Endothelial cell of umbilical vein (primary cell): ENCODE measurements at regions not wholly inside any gene's neighbourhood (a gene's known extent, or its start where the extent isn't known, plus 50 kb on each side); places are given as distances from the start of the nearest gene placed in this dataset.
"Not testable (repeated sequence)": the region's sequence is repeated elsewhere in the genome, so short reads cannot be mapped to it uniquely, and the experiment has no call there.

Experiments used
- EZH2 ChIP-seq: IDR thresholded peaks from 2 replicates; pipeline ENCODE4 v1.6.1; 2012; ENCODE audit warnings: borderline replicate concordance, low read depth, mild to moderate bottlenecking, moderate library complexity, low read length, inconsistent platforms; ENCODE audit not compliant: severe bottlenecking
- FOS ChIP-seq: IDR thresholded peaks from 2 replicates; pipeline ENCODE4 v1.6.1; 2011; ENCODE audit warnings: mild to moderate bottlenecking, low read length, moderate library complexity, borderline replicate concordance; ENCODE audit not compliant: insufficient read depth
- GATA2 ChIP-seq: IDR thresholded peaks from 2 replicates; pipeline ENCODE4 v1.7.0; 2011; ENCODE audit warnings: low read depth, mild to moderate bottlenecking, moderate library complexity, mixed read lengths, low read length; ENCODE audit not compliant: insufficient read length, insufficient read depth
- JUN ChIP-seq: IDR thresholded peaks from 2 replicates; pipeline ENCODE4 v1.6.1; 2011; ENCODE audit warnings: borderline replicate concordance, low read depth; ENCODE audit not compliant: insufficient read length, insufficient read depth
- MYC ChIP-seq: IDR thresholded peaks from one replicate; pipeline ENCODE4 v1.6.1; 2011; ENCODE audit warnings: mild to moderate bottlenecking, low read depth, low read length
- POLR2A ChIP-seq: IDR thresholded peaks from 2 replicates; pipeline ENCODE4 v1.6.1; 2012; ENCODE audit warnings: low read depth, mild to moderate bottlenecking, control low read depth, low read length
- POLR2AphosphoS5 ChIP-seq: IDR thresholded peaks from 2 replicates; pipeline ENCODE4 v1.6.1; 2012; ENCODE audit warnings: low read depth, mild to moderate bottlenecking, control low read depth, low read length, moderate library complexity; ENCODE audit not compliant: insufficient read depth
- TF ChIP-seq, protein P1 (sequence below), 2 donors: IDR thresholded peaks; 1 replicate in 1 of 2; 2 replicates in 1 of 2; pipeline ENCODE4 v1.5.1; 2011; ENCODE audit warnings: low read length in 2 of 2, mild to moderate bottlenecking in 2 of 2, moderate library complexity in 2 of 2, control low read depth in 1 of 2, inconsistent platforms in 1 of 2, low read depth in 1 of 2; ENCODE audit not compliant: insufficient read depth in 1 of 2; ENCODE audit errors: extremely low read depth in 1 of 2
- TF ChIP-seq, protein P2 (sequence below): IDR thresholded peaks from 2 replicates; pipeline ENCODE4 v1.6.1; 2011; ENCODE audit not compliant: insufficient read depth, insufficient read length

DNA sequence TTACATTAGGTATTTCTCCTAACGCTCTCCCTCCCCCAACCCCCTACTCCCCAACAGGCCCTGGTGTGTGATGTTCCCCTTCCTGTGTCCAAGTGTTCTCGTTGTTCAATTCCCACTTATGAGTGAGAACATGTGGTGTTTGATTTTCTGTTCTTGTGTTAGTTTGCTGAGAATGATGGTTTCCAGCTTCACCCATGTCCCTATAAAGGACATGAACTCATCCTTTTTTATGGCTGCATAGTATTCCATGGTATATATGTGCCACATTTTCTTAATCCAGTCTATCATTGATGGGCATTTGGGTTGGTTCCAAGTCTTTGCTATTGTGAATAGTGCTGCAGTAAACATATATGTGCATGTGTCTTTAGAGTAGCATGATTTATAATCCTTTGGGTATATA is 162.1 kb upstream of the DLX2 start:
- TF ChIP-seq POLR2A, POLR2AphosphoS5, JUN, FOS, EZH2, MYC, GATA2: not testable (repeated sequence)
- TF ChIP-seq, protein P1, sequence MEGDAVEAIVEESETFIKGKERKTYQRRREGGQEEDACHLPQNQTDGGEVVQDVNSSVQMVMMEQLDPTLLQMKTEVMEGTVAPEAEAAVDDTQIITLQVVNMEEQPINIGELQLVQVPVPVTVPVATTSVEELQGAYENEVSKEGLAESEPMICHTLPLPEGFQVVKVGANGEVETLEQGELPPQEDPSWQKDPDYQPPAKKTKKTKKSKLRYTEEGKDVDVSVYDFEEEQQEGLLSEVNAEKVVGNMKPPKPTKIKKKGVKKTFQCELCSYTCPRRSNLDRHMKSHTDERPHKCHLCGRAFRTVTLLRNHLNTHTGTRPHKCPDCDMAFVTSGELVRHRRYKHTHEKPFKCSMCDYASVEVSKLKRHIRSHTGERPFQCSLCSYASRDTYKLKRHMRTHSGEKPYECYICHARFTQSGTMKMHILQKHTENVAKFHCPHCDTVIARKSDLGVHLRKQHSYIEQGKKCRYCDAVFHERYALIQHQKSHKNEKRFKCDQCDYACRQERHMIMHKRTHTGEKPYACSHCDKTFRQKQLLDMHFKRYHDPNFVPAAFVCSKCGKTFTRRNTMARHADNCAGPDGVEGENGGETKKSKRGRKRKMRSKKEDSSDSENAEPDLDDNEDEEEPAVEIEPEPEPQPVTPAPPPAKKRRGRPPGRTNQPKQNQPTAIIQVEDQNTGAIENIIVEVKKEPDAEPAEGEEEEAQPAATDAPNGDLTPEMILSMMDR (IDR thresholded peaks at IDR 0.05; ENCODE audit: extremely low read depth in 1 of 2, insufficient read depth in 1 of 2, low read depth in 1 of 2, low read length in 2 of 2) = not testable (repeated sequence)
- TF ChIP-seq, protein P2, sequence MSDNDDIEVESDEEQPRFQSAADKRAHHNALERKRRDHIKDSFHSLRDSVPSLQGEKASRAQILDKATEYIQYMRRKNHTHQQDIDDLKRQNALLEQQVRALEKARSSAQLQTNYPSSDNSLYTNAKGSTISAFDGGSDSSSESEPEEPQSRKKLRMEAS = not testable (repeated sequence)
